ENCODE measurements at regions not wholly inside any gene's neighbourhood (a gene's known extent, or its start where the extent isn't known, plus 50 kb on each side); places are given as distances from the start of the nearest gene placed in this dataset.

- H3K4ac ChIP-seq (ENCODE audit: low read depth, low read length) = no peak overlapping the region
- H3K56ac ChIP-seq (ENCODE audit: insufficient read length, low read depth, low read length) = no peak overlapping the region
- H3K4me2 ChIP-seq (ENCODE audit: insufficient read depth, insufficient read length, low read length) = no peak overlapping the region
- no CpG with 5 or more reads among the region's 25 CpGs for WGBS (ENCODE audit: extremely low coverage, insufficient read length, low lambda C conversion rate)
- H3K27ac ChIP-seq (ENCODE audit: insufficient read length, low read depth, low read length) = no peak overlapping the region
- no peaks in the 10 kb centered on the region for H3K79me2 ChIP-seq (ENCODE audit: insufficient read depth, low read length)
- peaks cover 4 to 9% (median 9%) of the 10 kb centered on the region in 3 experiments; a peak in 5 of 7 replicates for H3K36me3 Mint-ChIP-seq (ENCODE audit: insufficient read depth in 1 of 3, low read depth in 3 of 3)
- H4K8ac ChIP-seq (replicated peaks; ENCODE audit: insufficient read length, low read depth, low read length) = no peak overlapping the region
- DNase-seq = no peak
- H3K9ac ChIP-seq (ENCODE audit: extremely low read depth, insufficient read length, low read length) = no peak overlapping the region
- peaks cover 20% of the 10 kb centered on the region for H3K9me3 ChIP-seq (ENCODE audit: control insufficient read depth, low read depth, low read length)
- no peak overlapping the region for H3K18ac ChIP-seq (ENCODE audit: insufficient read length, low read depth, low read length)
- H3K23ac ChIP-seq (ENCODE audit: insufficient read length, low read depth, low read length) = no peak overlapping the region
- H2BK20ac ChIP-seq (ENCODE audit: low read depth, low read length, poor library complexity, severe bottlenecking) = no peak overlapping the region
- H3K4me3 Mint-ChIP-seq = no peak overlapping the region
- no peak overlapping the region for H3K27ac Mint-ChIP-seq
- H3K27me3 Mint-ChIP-seq (ENCODE audit: low read depth) = peaks cover 6% of the 10 kb centered on the region
- H3K4me1 Mint-ChIP-seq = no peaks in the 10 kb centered on the region
- no peak overlapping the region for H2BK5ac ChIP-seq (ENCODE audit: insufficient read length, low read length)
- H3K4me1 ChIP-seq (ENCODE audit: insufficient read depth, low read length) = no peaks in the 10 kb centered on the region
- no peak for TF ChIP-seq CTCF (conservative IDR thresholded peaks at IDR 0.05)
- H3T11ph ChIP-seq (ENCODE audit: low read length) = no peak overlapping the region
- H2BK12ac ChIP-seq (ENCODE audit: insufficient read length, low read depth, low read length) = no peak overlapping the region
- H4K20me1 ChIP-seq (ENCODE audit: control insufficient read depth, insufficient read depth, insufficient read length) = no peaks in the 10 kb centered on the region
- no peaks in the 10 kb centered on the region for H3K79me1 ChIP-seq (ENCODE audit: insufficient read depth, low read depth, low read length, poor library complexity, severe bottlenecking)
- H4K91ac ChIP-seq (ENCODE audit: insufficient read length, low read depth, low read length) = no peak overlapping the region
- H4K5ac ChIP-seq (ENCODE audit: insufficient read length, low read depth, low read length) = no peak overlapping the region
- no peak overlapping the region for H2BK120ac ChIP-seq (ENCODE audit: low read depth, low read length, poor library complexity, severe bottlenecking)
- no peak overlapping the region for H2AK5ac ChIP-seq (ENCODE audit: insufficient read length, low read length)
- no peak overlapping the region for H2BK15ac ChIP-seq (ENCODE audit: low read depth, low read length)
- no peaks in the 10 kb centered on the region for H3K23me2 ChIP-seq (ENCODE audit: insufficient read length, low read depth, low read length, poor library complexity, severe bottlenecking)
- H3K27me3 ChIP-seq (ENCODE audit: insufficient read depth, low read length) = no peaks in the 10 kb centered on the region
- H3K9me3 Mint-ChIP-seq = peaks cover 58 to 81% of the 10 kb centered on the region in 2 experiments
- H2AFZ ChIP-seq (ENCODE audit: low read length) = no peak overlapping the region
- H3K14ac ChIP-seq (ENCODE audit: insufficient read depth, low read length) = no peak overlapping the region
Observed at GRCh38 chr12:34343766-34344165, 321.5 kb downstream of the ALG10 start.

All from H9 (cell line).